T-helper 1 cell (primary cell): ENCODE measurements at regions not wholly inside any gene's neighbourhood (a gene's known extent, or its start where the extent isn't known, plus 50 kb on each side); places are given as distances from the start of the nearest gene placed in this dataset.
A peak's percentile ranks its signal among the peaks of the same experiment; 100 is the strongest.

Source experiments
- DNase-seq, 5 donors: peaks; one replicate each; pipeline ENCODE4 v3.0.0-alpha.2; 2012 to 2020

DNA sequence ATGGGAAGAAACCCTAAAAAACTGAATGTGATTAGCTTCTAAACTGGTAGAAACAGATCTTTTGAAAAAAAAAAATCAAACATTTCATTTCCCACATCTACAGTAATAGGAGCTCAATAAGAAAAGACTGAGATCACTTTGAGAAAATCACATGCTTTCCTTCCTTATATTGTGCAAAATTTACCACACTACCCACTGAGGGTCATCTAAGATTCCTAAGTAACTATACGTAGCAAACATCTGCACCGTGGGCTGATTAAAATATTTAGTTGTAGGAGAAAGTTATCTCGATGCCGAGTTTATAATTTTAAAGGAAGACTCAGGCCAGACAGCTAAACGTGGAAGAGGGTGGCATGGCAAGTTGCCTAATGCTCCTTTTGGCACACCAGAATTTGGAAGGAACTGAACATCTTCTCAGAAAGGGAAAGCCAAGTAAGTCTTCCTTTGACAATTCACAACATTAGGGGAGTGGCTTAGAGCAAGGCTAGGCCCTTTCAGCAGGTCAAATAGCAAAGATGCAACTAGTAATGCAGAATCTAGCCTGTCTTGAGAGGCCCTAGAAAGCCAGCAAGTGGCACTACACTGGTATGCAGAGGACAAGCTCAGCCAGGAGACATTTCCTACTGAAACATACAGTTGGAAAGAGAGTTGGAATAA lies 128.0 kb downstream of the TMA16 start:
- DNase-seq = no peak

DNA sequence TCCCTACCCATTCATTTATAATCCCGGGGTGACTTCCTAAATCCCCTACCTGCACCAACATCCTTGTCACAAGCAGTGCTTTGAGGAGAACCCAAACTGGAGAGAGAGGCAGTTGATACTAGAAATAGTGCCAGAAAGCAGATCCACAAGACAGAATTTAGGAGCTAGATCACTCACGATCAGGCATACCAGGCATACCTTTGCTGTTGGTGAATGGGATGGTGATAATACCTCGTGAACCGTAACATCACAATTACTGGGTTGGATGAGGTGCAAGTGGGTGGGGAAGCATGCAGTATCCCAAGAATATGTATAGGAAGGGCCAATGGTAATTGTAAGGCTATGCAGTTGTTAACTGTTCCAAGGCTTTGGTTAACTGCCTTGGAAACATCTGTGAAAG lies 129.3 kb downstream of the TMA16 start:
- DNase-seq = no peak

DNA sequence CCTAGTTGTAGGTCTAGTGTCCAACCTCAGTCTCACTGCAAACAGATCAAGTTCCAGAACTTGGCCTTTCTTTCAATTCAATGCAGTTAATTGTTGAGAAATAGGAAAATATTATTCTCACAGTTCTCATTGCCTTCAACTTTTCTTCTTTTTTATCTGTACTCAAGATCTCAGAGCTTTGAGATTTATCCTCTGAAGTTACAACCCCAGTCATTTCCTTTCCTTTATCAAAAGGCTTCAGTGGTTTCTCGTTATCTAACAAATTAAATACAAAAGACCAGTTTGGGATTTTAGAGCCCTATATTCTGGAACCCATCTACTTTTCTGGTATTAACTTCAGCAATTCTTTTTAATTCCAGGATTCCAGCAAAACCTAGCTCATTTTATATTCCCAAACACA lies 130.2 kb downstream of the TMA16 start:
- DNase-seq = no peak

DNA sequence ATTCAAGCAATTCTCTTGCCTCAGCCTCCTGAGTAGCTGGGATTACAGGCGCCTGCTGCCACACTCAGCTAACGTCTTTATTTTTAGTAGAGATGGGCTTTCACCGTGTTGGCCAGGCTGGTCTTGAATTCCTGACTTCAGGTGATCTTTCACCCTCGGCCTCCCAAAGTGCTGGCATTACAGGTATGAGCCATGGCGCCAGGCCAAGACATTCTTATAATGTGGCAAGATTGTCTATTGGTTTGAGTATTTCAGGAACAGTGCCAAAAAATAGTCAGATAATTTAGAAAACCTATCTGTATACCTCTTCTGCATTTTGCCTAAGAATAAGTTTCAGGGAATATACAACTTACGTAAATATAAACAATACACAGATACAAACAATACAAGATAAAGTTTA lies 136.8 kb downstream of the TMA16 start:
- no peak for DNase-seq

DNA sequence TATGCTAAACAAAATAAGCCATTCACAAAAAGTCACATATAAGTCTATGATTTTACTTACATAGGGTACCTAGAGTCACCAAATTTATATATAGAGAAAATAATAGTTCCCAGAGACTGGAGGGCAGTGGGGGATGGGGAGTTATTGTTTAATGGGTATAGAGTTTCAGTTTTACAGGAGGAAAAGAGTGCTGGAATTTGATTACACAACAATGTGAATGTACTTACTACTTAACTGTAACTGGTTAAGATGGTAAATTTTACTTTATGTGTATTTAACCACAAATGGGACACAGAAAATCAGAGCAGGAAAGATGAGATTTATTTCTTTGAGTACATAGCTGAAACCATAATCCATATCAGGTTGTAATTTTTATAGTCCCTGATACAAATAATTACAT lies 144.4 kb downstream of the TMA16 start:
- no peak for DNase-seq

DNA sequence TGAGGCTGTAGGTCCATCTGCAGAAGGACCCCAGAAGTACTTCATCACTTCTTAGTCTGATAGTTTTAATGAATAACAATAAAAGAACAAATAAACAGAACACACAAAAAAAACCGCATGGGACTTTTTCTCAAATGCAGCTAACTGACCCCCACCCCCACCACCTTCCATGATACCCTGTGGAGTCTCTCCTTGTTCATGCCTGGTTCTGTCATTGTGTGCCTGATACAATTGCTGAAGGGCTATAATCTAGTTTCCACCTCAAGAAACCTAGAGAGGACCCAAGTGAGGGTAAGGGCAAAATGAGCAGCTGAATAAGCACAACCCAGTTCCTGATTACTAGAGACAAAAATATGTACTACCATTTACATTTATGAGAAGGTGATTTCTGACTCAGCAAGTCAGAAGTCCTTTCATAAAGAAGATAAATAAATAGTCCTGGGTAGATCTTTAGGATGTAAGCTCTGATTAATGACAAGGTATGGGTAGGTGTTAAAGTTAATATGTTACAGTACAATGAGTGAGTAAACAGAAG lies 155.1 kb downstream of the TMA16 start:
- no peak for DNase-seq

- DNase-seq = no peak
These were observed 157.3 kb downstream of the TMA16 start for GRCh38 chr4:163651761-163652160.

DNA sequence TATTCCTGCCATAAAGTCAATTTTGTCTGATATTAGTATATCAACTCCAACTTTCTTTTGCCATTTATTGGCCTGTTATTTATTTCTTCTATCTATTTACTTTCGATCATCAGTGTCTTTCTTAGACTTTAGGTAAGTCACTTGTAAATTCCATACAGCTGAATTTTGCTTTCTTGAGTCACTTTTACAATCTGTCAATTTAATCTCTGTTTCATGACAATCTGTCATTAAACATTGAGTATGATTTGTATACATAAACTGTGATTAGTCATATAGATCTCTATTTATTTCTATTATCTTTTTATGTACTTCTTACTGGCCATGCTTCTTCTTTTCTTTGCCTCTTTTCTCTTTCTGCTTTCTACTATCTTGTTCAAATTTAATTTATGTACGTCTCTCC lies 160.1 kb downstream of the TMA16 start:
- DNase-seq = no peak

DNA sequence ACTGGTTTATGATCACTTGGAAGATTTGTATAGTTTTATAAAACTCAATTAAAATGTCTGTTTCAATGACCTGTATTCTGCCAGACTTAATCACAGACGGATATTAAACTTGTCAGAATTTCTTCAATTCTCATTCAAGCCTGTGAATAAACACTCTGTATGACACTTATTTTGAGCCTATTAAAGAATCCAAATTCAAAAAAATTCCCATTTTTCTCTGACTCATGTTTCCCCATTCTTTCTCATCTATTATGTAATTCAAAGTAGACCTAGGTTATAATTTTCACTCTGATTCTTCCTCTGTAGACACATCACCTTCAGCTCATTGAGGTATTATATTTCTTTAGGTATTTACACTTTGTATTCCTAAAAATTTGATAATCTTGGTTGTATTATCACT lies 166.1 kb downstream of the TMA16 start:
- no peak for DNase-seq

DNA sequence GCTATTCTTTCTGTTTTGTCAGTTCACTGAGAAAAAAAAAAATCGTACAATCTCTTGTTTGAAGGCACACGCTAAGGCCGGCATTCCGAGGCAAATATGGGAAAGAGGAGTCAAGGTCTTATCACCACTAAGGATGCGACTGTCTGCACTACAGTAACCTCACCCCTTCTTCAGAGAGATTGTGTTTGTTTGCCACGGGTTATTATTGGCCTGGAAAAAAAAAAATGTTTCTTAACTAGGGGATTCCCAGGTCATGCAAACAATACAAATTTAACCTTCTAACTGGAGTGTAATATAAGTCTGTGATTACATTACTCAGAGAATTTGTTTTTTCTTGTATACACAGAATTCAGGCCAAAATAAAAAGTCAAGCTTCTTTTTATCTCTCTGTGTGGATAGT lies 168.3 kb downstream of the TMA16 start:
- no peak for DNase-seq

GRCh38 chr4:163663454-163664225 lies 169.2 kb downstream of the TMA16 start:
- no peak for DNase-seq

GRCh38 chr4:163665101-163665500 lies 170.6 kb downstream of the TMA16 start:
- no peak for DNase-seq

- DNase-seq = no peak
These were observed 171.2 kb downstream of the TMA16 start for GRCh38 chr4:163665521-163666331.

DNA sequence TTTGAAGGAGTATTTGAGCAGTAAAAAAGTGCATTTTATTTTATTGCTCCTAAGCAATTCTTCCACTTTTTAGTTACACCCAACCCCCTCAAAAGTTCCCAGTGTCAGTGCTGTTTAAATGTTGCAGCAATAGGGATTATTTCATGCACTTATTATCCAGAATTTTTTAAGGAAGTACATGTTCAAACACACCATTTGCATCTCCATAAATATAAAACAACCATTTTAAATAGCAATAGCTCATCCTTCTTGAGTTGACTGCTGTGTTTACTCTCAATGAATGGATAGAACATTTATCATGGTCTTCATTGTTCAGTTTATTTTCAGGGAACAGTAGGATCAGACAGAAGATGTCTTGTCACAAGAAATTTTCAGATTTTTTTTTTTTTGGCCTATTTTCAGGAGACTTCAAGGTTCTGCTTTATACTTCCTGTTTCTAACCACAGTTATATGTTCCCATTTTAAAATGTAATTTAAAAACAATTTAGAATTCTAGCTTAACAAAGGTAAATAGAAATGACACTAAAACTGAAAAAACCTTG lies 171.9 kb downstream of the TMA16 start:
- DNase-seq = no peak

DNA sequence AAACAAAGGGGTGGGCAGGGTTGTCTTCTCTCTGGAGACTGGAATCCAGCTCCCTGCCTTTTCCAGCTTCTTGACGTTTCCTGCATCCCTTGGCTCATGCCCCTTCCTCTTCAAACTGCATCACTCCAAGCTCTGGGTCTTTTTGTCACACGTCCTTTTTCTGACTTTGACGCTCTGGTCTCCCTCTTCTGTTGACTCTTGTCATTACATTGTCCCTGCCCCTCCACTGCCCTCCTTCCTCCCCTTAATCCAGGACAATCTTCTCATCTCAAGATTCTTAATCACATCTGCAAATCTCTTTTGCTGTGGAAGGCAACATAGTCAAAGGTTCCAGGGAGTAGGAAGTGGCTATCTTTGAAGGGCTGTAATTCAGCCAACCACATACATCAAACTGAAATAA lies 178.3 kb downstream of the TMA16 start:
- DNase-seq = no peak

GRCh38 chr4:163673848-163674697 lies 179.6 kb downstream of the TMA16 start:
- DNase-seq = no peak

GRCh38 chr4:163679189-163679588 lies 184.7 kb downstream of the TMA16 start:
- no peak for DNase-seq

DNA sequence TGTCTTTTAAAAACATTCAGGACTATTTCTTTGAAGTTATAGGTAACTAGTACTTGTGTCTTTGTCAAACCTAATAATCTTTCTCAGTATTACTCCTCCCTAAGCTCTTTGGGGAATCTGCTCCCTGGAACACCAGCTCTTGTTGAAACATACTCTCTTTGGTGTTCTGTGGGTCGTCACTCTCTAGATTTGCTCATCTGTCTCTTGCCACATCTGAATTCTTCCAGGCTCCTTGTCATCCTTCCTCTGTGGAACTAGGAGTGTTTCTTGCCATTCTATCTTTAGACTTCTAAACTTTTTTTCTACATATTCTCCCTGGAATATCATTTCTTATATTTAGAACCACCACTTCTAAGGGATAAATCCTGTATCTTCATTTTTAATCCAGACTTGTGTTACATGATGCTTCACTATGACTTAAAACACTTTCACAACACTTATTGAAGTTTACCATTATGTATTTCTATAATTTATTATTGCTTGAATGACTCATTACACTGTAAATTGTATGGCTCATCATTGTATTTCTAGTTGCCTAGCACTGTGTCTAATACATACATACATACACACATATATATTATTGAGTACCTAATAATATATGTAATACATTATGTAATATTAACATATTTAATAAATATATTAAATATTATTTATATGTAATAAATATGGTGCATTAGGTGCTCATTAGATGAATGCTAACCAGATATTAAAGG lies 186.1 kb downstream of the TMA16 start:
- DNase-seq = no peak

DNA sequence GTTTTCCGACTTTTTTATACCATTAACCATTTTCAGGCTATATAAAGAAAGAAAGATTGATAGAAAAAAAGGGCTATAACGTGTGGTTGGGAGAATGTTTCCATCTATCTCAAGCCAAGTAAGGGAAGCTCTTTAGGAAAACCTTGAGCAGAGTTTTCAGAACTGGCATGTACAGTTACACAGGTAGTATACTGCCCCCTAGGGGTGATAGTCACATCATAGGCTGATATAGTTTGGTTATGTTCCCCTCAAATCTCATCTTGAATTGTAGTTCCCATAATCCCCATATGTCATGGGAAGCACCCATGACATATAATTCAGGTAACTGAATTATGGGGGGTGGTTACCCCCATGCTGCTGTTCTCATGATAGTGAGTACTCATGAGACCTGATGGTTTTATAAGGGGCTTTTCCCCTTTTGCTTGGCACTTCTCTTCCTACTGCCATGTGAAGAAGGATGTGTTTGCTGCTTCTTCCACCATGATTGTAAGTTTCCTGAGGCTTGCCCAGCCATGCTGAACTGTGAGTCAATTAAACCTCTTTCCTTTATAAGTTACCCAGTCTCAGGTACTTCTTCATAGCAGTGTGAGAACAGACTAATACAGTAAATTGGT lies 186.8 kb downstream of the TMA16 start:
- DNase-seq = peak in 3 of 5 donors; percentile 29 to 45 (median 39)

GRCh38 chr4:163688856-163689255 lies 194.4 kb downstream of the TMA16 start:
- no peak for DNase-seq

DNA sequence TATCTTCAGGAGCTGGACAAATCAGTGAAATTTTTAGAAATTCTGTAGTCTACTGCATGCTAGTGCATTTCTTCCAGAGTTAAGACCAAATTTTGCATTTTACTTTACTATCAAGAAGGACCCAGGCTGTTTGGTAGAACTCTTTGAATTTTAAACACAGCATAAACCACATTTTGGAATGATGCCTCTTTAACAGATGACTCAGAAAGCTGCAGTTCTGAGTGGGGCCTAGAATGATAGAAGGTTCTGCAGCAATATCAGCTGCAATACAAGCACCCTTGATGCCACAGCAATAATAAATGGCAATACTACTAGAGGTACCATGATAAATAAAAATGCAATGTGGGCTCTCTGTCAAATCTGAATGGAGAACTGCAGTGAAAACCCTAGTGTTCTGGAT lies 198.7 kb downstream of the TMA16 start:
- DNase-seq = no peak
